Nucleus accumbens (tissue), 56 donors: ENCODE measurements at regions not wholly inside any gene's neighbourhood (a gene's known extent, or its start where the extent isn't known, plus 50 kb on each side); places are given as distances from the start of the nearest gene placed in this dataset.

Experiments
- DNase-seq, 56 donors: peaks; one replicate each; lab custom pipeline; 2025; lab: John Stamatoyannopoulos, UW

GRCh38 chr5:6806668-6807067 lies 93.4 kb downstream of the TENT4A start:
- no peak for DNase-seq

DNA sequence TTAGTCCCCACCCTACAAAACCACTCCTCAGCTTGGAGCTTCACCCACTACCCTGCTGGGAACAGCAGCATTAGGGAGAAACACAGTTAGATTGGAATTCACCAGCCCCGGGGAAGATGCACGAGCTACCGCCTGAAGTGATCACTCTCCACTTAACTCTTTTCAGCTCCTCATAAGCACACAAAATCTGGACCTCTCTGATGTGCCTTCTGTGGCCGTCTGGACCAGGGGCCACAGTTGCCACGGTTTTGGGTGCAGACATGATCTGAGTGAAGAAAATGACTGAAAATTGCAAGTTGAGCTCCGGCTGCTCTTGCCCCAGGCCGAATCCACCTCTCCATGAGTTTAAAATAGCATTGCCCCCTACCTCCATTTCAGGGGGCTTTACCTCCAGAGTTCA lies 95.2 kb downstream of the TENT4A start:
- DNase-seq = no peak

- no peak for DNase-seq
Observed at GRCh38 chr5:6810641-6811405, 97.6 kb downstream of the TENT4A start.

GRCh38 chr5:6812091-6812490 lies 98.9 kb downstream of the TENT4A start:
- no peak for DNase-seq

- DNase-seq = no peak
Observed at GRCh38 chr5:6812800-6813731, 99.8 kb downstream of the TENT4A start.

DNA sequence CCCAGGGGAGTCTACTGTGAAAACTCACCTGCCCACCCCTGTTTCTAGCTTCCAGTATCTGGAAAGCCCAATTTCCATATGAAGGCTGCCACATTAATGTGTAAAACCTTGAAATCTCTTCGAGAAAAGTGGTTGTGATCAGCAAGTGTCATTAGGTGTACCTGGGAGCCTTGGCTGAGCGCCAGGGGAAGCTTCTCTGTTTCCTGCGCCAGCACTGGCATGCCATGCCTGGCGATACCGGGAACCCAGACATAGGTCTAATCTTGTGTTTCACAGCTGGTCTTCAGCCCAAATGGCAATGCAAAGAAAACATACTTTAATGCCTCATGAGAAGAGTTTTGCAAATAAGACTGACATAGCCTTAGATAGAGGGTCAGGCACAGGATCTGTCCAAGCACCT lies 101.6 kb downstream of the TENT4A start:
- no peak for DNase-seq

DNA sequence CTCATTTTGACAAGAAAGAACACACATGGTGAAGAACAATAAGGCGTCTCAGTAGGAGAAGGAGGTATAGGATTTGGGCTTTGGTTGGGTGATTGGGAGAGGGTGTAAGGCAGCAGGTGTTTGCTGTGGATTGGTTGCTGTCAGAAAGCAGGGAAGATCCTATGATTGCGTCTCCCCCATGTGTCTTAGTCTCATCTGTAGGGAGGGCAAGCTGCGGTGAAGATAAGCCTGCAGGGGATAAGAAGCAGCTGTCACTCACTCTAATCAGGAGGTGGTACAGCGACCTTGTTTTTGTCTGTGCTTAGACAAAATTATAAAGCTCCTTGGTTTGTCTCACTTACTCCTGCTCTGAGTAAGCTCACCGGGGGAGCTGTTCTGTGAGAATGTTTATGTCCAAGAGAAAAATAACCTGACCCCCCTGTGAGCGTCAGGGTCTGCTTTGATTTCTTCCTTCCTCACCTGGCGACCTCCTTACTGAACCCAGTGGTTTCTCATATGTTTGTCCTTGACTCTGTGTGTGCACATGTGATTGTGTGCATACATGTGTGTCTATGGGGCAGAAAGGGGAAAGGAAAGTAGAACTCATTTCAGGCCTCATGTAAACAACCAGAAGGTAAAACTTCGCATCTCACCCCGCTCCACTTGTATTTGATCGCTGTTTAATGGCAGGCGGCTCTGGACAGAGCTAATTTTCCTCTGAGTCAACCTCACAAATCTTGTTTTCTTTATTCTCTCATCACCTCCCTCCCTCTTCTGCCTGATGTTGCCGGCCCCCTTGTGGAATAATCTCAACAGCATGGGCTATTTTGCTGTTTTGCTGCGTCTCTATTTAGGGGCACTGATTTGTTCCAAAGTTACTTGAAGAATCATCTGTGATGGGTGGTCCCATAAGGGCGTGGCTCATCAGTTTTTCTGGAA lies 105.6 kb downstream of the TENT4A start:
- no peak for DNase-seq

- DNase-seq = peak in 2 of 56 donors; percentile 12 to 34
Observed at GRCh38 chr5:6819521-6819920, 106.3 kb downstream of the TENT4A start.

DNA sequence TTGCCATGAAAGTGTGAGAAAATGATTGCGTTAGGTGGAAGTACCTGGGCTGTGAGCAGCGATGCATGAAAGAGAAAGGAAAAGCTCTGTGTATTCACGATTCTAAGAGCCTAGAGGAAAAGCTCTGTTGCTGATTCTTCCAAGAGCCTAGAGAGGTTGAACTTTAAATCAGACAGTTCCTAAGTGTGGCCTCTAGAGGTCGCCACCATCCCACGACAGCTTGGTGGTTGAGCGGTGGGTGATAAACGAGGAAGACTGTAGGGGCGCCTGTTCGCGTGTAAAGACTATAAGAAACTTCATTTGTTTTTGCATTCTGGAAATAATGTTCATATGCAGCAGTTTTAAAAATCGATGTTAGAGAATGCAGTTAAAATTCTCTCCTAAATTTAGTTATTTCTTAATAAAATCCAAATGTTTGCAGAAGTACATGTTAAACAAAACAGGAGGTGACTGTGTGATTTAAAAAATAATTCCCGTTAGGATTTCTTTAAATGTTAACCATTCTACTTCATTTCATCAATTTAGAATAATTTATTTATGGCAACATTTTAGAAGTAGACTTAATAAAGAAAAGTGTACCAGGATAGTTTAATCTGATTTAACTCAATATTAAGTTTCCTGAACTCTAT lies 107.7 kb downstream of the TENT4A start:
- peak in 1 of 56 donors; percentile 5 for DNase-seq

- no peak for DNase-seq
Observed at GRCh38 chr5:6822068-6822467, 108.8 kb downstream of the TENT4A start.

- no peak for DNase-seq
Observed at GRCh38 chr5:6822556-6823343, 109.5 kb downstream of the TENT4A start.

GRCh38 chr5:6823996-6824395 lies 110.8 kb downstream of the TENT4A start:
- DNase-seq = no peak

DNA sequence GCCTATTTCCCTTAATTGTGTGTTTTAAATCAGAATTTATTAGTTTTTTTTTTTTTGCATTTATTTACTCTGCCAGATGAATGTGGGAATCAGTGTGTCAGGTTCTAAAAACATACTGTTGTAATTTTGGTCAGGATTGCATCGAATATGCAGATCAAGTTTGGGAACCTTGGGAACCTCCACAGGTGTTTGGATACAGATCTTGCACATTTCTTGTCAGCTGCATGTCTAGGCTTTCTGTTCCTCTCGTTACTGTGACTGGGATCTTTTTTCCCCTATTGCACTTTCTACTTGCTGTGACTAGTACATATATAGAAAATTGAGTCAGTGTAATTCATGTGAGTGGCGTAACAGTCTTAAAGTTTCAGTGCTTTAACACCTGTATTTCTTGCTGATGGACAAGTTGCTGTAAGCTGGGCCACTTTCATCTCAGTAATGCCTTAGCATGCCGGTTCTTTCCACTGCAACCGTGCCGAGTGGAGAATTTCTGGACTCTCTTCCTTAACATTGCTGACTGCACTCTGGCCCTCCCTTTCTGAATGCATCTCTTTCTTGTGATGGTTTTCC lies 112.5 kb downstream of the TENT4A start:
- DNase-seq = no peak

DNA sequence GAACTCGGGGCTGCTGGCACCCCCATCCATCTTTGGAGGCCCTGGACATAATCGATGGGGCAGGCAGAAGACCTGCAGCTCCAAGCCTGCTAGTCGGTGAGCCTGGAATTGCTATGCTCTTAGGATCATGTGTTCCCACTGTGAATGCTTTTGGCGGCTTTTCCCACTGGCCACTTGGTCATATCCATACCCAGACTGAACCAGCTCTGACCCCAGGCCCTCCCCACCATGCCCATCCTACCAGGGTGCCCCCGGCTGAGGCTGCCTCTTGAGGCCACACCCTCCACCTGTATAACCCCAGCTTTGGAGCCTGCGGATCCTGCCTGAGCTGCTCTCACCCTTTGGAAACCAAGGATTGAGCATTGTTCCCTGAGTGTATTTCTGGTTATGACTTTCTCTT lies 113.5 kb downstream of the TENT4A start:
- no peak for DNase-seq

- no peak for DNase-seq
Observed at GRCh38 chr5:6827526-6828219, 114.4 kb downstream of the TENT4A start.

DNA sequence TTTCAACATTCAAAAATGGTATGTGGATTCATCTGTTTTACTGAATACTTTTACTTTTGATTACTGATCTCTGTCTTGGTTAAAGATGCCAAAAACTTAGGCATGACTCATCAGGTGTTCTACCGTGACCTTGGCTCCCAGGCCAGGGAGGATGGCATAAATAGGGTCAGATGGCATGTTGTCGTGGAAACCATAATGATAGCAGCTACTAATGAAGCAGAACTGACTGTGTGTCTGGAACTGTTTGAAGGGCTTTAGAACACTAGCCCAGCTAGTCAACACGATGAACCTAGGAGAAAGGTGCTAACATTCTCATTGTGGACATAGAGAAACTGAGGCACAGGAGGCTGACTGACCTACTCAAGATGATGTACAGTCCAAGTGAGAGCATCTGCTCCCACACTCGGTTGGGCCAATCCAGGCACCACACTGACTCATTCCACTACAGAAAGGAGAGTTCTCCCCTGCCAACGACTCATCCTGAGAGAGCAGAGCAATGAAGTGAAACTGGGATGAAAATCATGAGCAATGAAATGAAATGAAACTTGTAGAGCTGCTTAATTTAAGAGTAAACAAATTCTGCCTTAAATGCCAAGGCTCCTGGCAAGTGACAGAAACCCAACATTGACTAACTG lies 116.0 kb downstream of the TENT4A start:
- no peak for DNase-seq

DNA sequence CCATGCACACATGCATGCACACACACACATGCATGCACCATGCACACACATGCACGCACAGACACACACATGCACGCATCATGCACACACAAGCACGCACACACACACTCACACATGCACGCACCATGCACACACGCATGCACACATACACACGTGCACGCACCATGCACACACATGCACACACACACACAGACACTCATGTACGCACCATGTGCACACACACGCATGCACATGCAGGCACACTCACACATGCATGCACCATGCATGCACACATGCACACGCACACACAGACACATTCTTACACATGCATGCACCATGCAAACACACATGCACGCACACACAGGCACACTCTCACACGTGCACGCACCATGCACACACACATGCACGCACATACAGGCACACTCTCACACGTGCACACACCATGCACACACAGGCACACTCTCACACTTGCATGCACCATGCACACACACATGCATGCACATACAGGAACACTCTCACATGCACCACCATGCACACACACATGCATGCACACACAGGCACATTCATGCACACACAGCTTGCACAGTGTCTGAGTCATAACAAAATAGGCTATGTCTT lies 117.5 kb downstream of the TENT4A start:
- no peak for DNase-seq
